DND-41 (cell line): ENCODE measurements at regions not wholly inside any gene's neighbourhood (a gene's known extent, or its start where the extent isn't known, plus 50 kb on each side); places are given as distances from the start of the nearest gene placed in this dataset.

Source experiments
- ATAC-seq: fragments of 200-7000 bp; cut with Tn5 transposase; 3 replicates; pipeline ENCODE4 v1.9.1; 2021; ENCODE audit warnings: low read depth; ENCODE audit not compliant: insufficient read depth
- DNase-seq: peaks from one replicate; pipeline ENCODE4 v3.0.0-alpha.2; 2020
- H2AFZ ChIP-seq: 2 replicates; pipeline ENCODE4 v1.6.0; 2012; ENCODE audit warnings: low read depth, low read length
- H3K27ac ChIP-seq: 2 replicates; pipeline ENCODE4 v1.5.1; 2012; ENCODE audit warnings: low read length, inconsistent platforms
- H3K27me3 ChIP-seq: fragments of 200-600 bp; sonication (generic); 2 replicates; pipeline ENCODE4 v1.6.0; 2012; ENCODE audit warnings: low read length, mild to moderate bottlenecking, inconsistent platforms; ENCODE audit not compliant: insufficient read depth, poor library complexity
- H3K36me3 ChIP-seq: 2 replicates; pipeline ENCODE4 v1.5.1; 2012; ENCODE audit warnings: low read length, inconsistent platforms; ENCODE audit not compliant: insufficient read depth
- H3K4me1 ChIP-seq: 2 replicates; pipeline ENCODE4 v1.5.1; 2012; ENCODE audit warnings: mild to moderate bottlenecking, low read length; ENCODE audit not compliant: insufficient read depth
- H3K4me2 ChIP-seq: 2 replicates; pipeline ENCODE4 v1.6.0; 2012; ENCODE audit warnings: mild to moderate bottlenecking, moderate library complexity, low read length, inconsistent platforms; ENCODE audit not compliant: insufficient read depth
- H3K4me3 ChIP-seq, 2 experiments: fragments of 200-600 bp in 1 of 2; shearing (Covaris generic) in 1 of 2; 2 replicates each; pipeline ENCODE4 v1.5.1; 2012 to 2016; ENCODE audit warnings: inconsistent platforms in 2 of 2, low read length in 2 of 2, mild to moderate bottlenecking in 2 of 2, low read depth in 1 of 2, moderate library complexity in 1 of 2
- H3K79me2 ChIP-seq: 2 replicates; pipeline ENCODE4 v1.6.0; 2012; ENCODE audit warnings: low read length, inconsistent platforms; ENCODE audit not compliant: insufficient read depth
- H3K9ac ChIP-seq: 2 replicates; pipeline ENCODE4 v1.6.0; 2012; ENCODE audit warnings: low read depth, mild to moderate bottlenecking, inconsistent platforms, low read length, moderate library complexity
- H3K9me3 ChIP-seq: 2 replicates; pipeline ENCODE4 v1.5.1; 2012; ENCODE audit warnings: low read length, moderate library complexity, mild to moderate bottlenecking, inconsistent platforms; ENCODE audit not compliant: insufficient read depth, severe bottlenecking
- H4K20me1 ChIP-seq: 2 replicates; pipeline ENCODE4 v1.6.0; 2012; ENCODE audit warnings: low read length; ENCODE audit not compliant: insufficient read depth
- EZH2 ChIP-seq: IDR thresholded peaks from 3 replicates; pipeline ENCODE4 v1.6.1; 2012; ENCODE audit warnings: borderline replicate concordance, low read depth, mild to moderate bottlenecking, moderate library complexity, low read length, inconsistent platforms; ENCODE audit not compliant: severe bottlenecking
- TF ChIP-seq, protein P1 (sequence below): IDR thresholded peaks from 2 replicates; pipeline ENCODE4 v1.5.1; 2012; ENCODE audit warnings: borderline replicate concordance, low read length, moderate library complexity, mild to moderate bottlenecking; ENCODE audit not compliant: poor library complexity, severe bottlenecking; ENCODE audit errors: extremely low read depth

GRCh38 chr3:144109944-144110343 is 138.3 kb downstream of the DIPK2A start:
- Histone ChIP-seq H4K20me1 (no peaks in the 10 kb centered on the region), H3K4me1 (no peaks in the 10 kb centered on the region), H2AFZ (no peak overlapping the region), H3K27me3 (no peaks in the 10 kb centered on the region), H3K4me3 (no peak overlapping the region), H3K36me3 (no peaks in the 10 kb centered on the region), H3K9me3 (no peaks in the 10 kb centered on the region), H3K4me2 (no peak overlapping the region), H3K79me2 (no peaks in the 10 kb centered on the region), H3K9ac (no peak overlapping the region), H3K27ac (no peak overlapping the region)
- ATAC-seq (no peak), DNase-seq (no peak)
- TF ChIP-seq, protein P1, sequence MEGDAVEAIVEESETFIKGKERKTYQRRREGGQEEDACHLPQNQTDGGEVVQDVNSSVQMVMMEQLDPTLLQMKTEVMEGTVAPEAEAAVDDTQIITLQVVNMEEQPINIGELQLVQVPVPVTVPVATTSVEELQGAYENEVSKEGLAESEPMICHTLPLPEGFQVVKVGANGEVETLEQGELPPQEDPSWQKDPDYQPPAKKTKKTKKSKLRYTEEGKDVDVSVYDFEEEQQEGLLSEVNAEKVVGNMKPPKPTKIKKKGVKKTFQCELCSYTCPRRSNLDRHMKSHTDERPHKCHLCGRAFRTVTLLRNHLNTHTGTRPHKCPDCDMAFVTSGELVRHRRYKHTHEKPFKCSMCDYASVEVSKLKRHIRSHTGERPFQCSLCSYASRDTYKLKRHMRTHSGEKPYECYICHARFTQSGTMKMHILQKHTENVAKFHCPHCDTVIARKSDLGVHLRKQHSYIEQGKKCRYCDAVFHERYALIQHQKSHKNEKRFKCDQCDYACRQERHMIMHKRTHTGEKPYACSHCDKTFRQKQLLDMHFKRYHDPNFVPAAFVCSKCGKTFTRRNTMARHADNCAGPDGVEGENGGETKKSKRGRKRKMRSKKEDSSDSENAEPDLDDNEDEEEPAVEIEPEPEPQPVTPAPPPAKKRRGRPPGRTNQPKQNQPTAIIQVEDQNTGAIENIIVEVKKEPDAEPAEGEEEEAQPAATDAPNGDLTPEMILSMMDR = no peak
- TF ChIP-seq EZH2 = no peak

DNA sequence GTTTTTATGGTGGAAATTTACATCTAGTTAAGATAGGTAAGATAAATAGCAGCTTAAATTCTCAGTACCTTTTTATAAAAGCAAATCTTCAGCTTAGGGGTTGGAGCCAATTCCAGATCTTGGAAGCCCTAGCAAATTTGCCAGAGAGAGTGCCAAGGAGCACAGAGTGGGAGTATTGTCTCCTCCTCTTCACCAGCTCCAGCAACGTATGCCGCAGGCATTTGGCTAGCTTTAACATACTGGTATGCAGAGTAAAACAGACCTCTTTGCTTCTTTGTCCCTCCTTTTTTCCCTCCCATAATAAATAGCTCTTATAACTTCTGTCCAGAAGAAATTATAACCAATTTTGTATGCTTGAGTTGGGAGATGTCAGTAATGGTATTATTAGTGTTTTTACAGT is 140.4 kb downstream of the DIPK2A start:
- no peaks in the 10 kb centered on the region for H3K27me3 ChIP-seq
- no peak overlapping the region for H2AFZ ChIP-seq
- H3K9ac ChIP-seq = no peak overlapping the region
- no peak overlapping the region for H3K4me2 ChIP-seq
- no peaks in the 10 kb centered on the region for H3K9me3 ChIP-seq
- H3K4me3 ChIP-seq = no peak overlapping the region
- H3K4me1 ChIP-seq = no peaks in the 10 kb centered on the region
- DNase-seq (no peak), ATAC-seq (no peak)
- H3K27ac ChIP-seq = no peak overlapping the region
- no peaks in the 10 kb centered on the region for H4K20me1 ChIP-seq
- H3K79me2 ChIP-seq = no peaks in the 10 kb centered on the region
- no peaks in the 10 kb centered on the region for H3K36me3 ChIP-seq
- TF ChIP-seq, protein P1 = no peak
- no peak for TF ChIP-seq EZH2

DNA sequence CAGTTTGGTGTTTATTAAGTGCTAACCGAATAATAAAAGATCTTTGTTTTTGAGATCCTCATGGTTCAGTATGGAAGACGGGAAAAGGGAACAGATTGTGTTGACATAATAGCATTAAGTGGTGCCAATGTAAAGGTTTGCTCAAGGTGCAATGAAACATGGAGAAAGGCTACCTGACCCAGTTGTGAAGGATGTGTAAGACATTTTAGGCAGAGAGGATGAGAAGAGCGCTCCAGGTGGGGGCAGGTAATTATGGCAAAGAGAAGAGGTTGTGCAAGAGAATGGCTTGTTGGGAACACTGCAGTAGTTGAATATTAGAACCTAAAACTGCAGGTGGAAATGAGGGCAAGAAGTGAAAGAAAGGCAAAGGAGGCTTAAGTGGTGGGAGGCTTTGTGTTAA is 140.8 kb downstream of the DIPK2A start:
- Histone ChIP-seq H3K27ac (no peak overlapping the region), H2AFZ (no peak overlapping the region), H3K9me3 (no peaks in the 10 kb centered on the region), H3K27me3 (no peaks in the 10 kb centered on the region), H3K9ac (no peak overlapping the region), H3K4me1 (no peaks in the 10 kb centered on the region), H3K4me2 (no peak overlapping the region), H4K20me1 (no peaks in the 10 kb centered on the region), H3K36me3 (no peaks in the 10 kb centered on the region), H3K79me2 (no peaks in the 10 kb centered on the region), H3K4me3 (no peak overlapping the region)
- TF ChIP-seq EZH2 = no peak
- TF ChIP-seq, protein P1 = no peak
- DNase-seq (no peak), ATAC-seq (no peak)

DNA sequence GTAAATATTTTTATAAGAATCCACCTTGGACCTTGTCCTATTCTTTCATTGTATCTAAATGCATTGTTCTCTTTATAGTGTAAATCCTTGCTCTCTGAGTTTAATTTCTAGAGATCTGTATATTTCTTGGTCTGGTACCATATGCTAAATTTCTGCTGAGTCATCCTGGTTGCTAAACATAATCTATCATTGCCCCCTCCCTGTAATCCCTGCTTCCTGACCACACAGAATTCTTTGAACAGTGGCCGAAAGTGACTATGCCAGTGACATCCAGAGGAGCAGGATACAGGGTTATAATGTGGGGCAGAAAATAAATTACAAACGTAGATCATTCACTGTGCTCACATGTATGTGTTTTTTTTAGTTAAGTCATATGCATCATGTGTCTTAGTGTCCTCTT is 143.1 kb downstream of the DIPK2A start:
- H4K20me1 ChIP-seq = no peaks in the 10 kb centered on the region
- no peaks in the 10 kb centered on the region for H3K79me2 ChIP-seq
- no peaks in the 10 kb centered on the region for H3K4me1 ChIP-seq
- no peaks in the 10 kb centered on the region for H3K36me3 ChIP-seq
- ATAC-seq (0 out of 3 replicates have a peak, but pooled peaks have one; percentile 12), DNase-seq (no peak)
- H3K9ac ChIP-seq = no peak overlapping the region
- no peak overlapping the region for H3K4me3 ChIP-seq
- no peaks in the 10 kb centered on the region for H3K27me3 ChIP-seq
- no peak overlapping the region for H3K4me2 ChIP-seq
- no peak overlapping the region for H2AFZ ChIP-seq
- H3K27ac ChIP-seq = no peak overlapping the region
- H3K9me3 ChIP-seq = no peaks in the 10 kb centered on the region
- TF ChIP-seq, protein P1 = no peak
- no peak for TF ChIP-seq EZH2
